ENCODE measurements at regions not wholly inside any gene's neighbourhood (a gene's known extent, or its start where the extent isn't known, plus 50 kb on each side); places are given as distances from the start of the nearest gene placed in this dataset.

DNA sequence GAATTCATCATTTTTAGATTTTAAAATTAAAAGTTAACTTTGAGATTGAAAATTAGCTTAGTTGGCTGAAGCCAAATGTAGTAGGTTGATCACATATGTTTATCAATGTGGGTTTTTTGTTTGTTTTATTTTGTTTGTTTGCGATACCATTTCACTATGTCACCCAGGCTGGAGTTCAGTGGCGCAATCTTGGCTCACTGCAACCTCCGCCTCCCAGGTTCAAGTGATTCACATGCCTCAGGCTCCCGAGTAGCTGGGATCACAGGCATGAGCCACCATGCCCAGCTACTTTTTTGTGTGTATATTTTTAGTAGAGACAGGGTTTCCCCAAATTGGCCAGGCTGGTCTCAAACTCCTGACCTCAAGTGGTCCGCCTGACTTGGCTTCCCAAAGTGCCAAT, 665.7 kb upstream of the SLC10A2 start:
- no peak for TF ChIP-seq POLR2A (IDR thresholded peaks at IDR 0.05; ENCODE audit: control extremely low read depth in 1 of 2, low read depth in 2 of 2, low read length in 2 of 2)
- TF ChIP-seq EP300 (IDR thresholded peaks at IDR 0.05; ENCODE audit: borderline replicate concordance in 1 of 2, low read depth in 2 of 2, low read length in 2 of 2), result no peak
- no peak for TF ChIP-seq CHD2 (IDR thresholded peaks at IDR 0.05; ENCODE audit: low read length)
- TF ChIP-seq, protein P1, sequence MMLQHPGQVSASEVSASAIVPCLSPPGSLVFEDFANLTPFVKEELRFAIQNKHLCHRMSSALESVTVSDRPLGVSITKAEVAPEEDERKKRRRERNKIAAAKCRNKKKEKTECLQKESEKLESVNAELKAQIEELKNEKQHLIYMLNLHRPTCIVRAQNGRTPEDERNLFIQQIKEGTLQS (IDR thresholded peaks at IDR 0.05; ENCODE audit: insufficient read depth, low read depth, low read length), result no peak
- TF ChIP-seq BRCA1 (IDR thresholded peaks at IDR 0.05; ENCODE audit: low read depth, low read length), result no peak
